HG02852 (cell line): ENCODE measurements at regions not wholly inside any gene's neighbourhood (a gene's known extent, or its start where the extent isn't known, plus 50 kb on each side); places are given as distances from the start of the nearest gene placed in this dataset.

Source experiments
- ATAC-seq: cut with Tn5 transposase; IDR thresholded peaks from one replicate; pipeline ENCODE4 v1.9.1; 2021; ENCODE audit warnings: mild to moderate bottlenecking, moderate library complexity; ENCODE audit not compliant: unreplicated experiment

DNA sequence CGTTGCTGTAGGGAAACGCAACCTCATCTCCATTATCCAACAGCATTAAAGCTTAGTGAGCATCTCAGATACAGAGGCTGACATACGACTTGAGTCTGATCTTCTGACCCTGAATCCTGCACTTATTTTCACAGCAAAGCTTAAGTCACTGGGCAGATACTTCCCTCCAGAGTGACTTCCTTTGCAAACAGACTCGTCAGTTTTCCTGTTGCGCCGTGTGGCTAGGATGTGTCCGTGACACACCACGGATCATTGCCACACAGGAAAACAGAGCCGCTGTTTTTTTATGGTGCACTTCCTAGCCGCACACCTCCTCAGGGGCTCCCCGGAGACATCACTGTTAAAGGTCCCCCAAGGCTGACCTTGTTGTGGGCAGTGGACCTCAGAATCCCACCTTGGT lies 94.9 kb upstream of the MKI67 start:
- ATAC-seq, result no peak

GRCh38 chr10:128221807-128222206 lies 95.6 kb upstream of the MKI67 start:
- no peak for ATAC-seq

DNA sequence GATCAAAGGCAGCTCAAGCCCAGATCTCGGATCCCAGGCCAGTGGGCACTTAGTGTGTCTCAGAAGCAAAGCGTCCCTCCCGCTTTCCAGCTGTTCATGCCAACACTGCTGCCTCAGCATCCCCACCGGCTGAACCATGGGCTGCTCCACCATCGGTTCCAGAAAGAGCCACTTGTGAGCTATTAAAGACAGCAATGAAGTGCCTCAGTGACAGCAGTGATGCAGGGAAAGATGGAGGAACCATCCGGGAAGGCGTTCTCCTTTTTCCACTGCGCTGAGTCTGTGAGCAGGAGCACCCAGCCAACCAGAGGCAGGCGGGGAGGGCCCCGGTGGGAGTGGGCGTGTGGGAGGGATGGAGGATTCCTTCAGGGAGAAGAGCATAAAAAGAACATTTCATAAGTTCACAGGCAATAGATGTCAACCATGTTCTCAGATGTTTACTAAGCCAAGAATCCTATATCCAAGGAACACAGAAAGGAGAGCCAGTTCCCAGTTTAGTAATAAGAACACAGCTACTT lies 96.2 kb upstream of the MKI67 start:
- ATAC-seq, result no peak

DNA sequence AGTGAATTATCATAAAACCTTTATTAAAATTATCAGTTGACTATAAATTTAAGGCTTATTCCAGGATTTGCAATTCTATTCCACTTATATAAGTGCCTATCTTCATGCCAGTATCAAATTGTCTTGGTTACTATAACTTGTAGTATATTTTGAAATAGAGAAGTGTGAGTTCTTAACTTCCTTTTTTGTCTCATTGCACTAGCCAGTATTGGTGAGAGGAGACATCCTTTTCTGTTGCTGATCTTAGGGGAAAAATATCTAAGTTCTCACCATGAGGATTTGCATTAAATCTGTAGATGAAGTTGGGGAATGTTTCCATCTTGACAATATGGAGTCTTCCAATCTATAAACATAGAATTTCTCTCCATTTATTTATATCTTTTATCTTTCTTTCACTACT lies 104.2 kb upstream of the MKI67 start:
- ATAC-seq, result no peak

DNA sequence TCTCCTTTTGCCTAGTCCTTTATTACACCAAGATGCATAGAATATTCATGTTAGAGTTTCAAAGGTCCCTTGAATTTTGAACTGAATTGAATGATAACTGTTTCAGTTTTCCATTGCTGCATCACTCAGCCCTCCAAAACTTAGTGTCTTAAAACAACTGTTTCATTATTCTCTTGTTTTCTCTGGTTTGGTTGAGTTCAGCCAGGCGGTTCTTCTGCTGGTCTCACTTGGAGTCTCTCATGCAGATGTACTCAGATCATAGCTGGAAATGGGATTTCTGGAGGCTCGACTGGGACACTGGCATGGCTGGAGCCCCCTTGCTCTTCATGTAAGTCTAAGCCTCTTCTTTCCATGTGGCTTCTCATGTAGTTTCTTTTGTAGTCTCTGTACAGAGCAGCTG lies 107.2 kb upstream of the MKI67 start:
- no peak for ATAC-seq

GRCh38 chr10:128237710-128238109 lies 111.5 kb upstream of the MKI67 start:
- no peak for ATAC-seq

GRCh38 chr10:128241023-128241422 lies 114.8 kb upstream of the MKI67 start:
- no peak for ATAC-seq

DNA sequence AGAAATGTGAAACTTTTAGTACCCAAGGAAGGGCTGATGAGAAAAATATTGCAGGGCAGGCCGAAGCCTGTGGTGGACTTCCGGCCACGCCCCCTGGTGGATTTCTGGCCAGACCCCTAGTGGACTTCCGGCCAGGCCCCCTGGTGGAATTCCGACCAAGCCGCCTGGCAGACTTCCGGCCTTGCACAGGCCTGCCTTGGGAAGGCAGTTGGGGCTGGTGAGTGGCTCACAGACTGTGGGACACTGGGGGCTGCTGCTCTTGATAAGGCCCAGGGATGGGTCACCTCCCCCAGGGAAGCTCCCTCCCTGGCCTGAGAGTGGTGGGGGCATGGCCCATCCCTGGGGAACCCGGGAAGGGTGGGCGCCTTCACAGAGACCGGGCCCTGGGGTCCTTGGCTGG lies 116.4 kb upstream of the MKI67 start:
- ATAC-seq, result no peak

DNA sequence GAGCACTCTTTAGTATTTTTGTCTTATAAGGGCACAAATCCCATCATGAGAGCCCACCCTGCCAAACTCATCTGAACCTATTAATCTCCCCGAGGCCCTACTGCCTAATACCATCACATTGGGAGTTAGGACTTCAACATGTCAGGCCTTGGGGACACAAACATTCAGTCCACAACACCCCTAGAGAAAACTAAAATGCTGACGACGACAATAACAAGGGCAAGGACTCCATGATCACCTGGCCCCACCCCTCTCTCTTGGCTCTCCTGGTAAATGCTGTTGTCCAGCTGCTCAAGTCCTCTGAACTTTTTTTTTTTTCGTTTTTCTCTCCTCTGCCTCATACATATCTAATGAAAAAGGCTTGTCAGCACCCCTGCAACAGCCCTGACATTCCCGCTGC lies 118.8 kb upstream of the MKI67 start:
- ATAC-seq, result no peak

- no peak for ATAC-seq
These were observed 121.4 kb upstream of the MKI67 start for GRCh38 chr10:128247576-128247975.

GRCh38 chr10:128254476-128254875 lies 128.3 kb upstream of the MKI67 start:
- ATAC-seq, result no peak

- no peak for ATAC-seq
These were observed 131.2 kb upstream of the MKI67 start for GRCh38 chr10:128257428-128257827.

DNA sequence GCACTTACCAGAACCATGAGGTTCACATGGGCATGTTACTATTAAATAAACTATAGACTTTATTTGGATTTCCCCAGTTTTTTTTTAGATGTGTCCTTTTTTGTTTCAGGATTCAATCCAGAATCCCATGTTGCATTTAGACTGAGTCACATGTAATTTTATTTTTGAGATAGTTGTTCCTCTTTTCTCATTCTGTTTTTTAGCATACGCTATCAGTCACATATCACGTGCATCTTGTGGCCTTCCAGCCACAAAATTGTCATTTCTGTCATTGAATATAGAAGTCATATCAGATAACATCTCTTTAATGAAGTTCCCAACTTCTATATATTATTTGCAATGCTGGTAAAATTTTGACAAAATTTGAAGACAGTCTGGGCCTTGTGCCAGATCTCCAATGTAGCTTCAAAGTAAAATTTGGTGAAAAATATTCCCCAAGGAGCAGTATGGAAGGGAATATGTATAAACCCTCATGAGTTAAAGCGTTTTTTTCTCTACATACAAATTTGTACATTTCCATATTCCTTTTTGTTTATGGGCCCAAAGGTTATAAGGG lies 132.3 kb upstream of the MKI67 start:
- ATAC-seq, result no peak

GRCh38 chr10:128263891-128264688 lies 137.9 kb upstream of the MKI67 start:
- peak; percentile 62 for ATAC-seq

DNA sequence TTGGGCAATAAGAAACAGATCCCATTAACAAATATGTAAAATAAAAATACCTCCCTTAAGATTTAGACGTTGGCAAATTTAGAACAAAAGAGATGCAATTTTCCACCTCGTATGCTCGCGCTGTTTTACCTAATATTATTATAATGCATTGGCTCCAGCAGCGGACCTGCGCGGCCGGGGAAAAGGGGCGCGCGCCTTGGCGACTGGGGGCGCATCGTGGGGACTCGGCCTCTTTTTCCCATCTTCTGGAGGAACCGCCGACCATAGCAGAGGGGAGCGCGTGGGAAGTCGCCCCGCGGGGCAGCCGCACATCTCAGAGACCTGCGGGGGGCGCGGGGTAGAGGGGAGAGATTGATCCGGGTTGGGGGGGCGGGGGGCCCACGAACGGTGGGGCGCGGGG lies 139.4 kb upstream of the MKI67 start:
- no peak for ATAC-seq

DNA sequence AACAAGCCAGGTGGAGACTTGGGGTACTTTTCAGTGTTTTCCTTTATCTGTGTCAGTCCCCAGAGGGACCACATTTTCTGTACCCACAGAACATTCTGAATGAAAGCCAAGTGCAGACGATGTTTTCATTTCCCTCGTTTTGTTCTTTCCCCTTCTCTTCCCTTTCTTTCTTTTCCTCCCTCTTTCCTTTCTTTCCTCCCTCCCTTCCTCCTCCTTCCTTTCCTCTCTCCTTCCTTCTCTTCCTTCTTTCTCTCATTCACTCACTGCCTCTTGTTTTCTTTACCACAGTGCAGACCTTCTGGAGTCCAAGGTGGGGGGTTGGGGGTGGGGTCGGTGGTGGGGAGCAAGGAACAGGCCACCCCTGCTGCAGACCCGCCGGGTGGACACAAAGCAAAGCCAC lies 141.4 kb upstream of the MKI67 start:
- ATAC-seq, result no peak

DNA sequence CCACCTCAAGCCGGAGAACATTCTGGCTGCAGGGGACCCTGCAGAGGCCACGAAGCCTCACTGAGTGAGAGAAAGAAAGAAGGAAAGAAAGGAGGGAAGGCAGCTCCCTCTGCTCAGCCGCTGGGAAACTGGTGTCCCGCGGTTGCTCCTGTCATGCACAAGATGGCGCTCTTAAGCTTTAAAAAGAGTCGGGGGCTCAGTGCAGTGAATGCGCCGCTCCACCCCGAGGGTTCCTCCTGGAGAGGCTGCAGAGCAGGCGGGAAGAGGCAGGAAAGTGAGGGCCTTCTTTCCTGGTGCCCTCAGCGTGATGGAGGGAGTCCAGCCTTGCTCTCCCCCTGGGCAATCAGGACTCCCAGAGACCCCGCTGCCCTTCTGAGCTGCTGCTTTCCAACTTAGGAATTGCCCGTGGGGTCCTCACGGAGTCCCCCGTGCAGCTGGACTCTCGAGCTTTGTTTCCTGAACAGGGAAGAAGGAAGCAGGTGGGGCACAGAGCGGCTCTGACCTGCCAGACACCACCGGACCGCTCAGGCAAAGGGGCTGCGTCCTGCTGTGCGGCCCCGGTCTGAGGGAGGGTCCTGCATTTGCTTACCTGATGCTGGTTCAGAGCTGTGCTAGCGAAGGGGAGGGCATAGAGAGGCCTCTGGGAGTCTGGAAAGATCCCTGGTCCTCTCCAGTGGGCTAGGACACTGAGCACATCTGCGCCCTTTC lies 141.9 kb upstream of the MKI67 start:
- ATAC-seq, result no peak

DNA sequence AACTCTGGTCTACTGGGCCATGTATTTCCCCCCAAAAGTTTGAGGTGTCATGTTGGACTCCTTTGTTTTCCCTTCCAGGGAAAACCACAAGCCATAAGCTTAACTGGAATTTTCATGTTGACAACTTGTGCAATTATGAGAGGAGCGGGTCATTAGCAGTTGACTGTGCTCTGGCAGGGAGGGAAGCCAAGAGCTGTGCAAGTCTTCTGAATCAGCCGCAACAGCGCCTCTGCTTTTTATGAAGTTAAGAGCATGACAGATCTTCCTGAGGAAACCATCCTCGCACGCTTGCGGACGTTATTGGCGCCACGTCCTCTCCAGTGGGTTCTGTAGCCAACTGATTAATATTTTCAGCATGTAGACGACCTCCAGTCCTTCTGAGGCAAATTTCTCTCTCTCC lies 148.7 kb upstream of the MKI67 start:
- no peak for ATAC-seq

DNA sequence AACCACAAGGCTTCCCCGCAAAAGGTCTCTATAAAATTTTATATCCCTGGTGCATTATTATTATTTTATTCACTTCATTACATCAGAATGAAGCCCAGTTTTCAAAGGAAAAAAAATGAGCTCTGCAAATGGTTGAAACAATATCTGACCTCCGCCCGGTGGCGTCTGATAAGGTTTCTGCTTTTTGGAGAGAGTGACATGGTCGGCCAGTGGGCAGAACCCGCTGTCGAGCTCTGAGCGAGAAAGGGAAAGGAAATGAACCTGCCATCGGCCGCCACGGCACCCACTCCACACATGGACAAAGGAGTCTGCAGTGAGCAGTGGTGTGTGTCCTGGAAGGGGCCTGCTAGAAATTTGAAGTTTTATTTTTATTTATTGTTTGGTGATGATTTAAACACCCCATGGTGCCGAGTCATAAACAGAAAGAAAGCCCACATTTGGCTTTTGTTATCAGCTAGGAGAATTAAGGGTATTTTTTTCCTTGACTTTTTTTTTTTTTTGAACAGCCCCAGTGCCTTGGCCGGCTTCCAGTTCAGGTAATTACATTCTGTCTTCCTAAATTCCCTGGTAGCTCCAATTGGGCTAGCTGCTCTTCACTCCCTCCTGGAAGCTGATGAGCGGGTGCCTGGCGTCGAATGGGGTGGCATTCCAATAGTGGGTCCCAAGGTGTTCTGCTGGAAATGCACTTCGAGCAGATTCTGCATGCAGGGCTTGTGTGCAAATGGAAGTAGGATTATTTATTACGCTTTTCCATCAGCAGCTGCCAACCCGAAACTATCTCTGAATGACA lies 149.4 kb upstream of the MKI67 start:
- no peak for ATAC-seq

DNA sequence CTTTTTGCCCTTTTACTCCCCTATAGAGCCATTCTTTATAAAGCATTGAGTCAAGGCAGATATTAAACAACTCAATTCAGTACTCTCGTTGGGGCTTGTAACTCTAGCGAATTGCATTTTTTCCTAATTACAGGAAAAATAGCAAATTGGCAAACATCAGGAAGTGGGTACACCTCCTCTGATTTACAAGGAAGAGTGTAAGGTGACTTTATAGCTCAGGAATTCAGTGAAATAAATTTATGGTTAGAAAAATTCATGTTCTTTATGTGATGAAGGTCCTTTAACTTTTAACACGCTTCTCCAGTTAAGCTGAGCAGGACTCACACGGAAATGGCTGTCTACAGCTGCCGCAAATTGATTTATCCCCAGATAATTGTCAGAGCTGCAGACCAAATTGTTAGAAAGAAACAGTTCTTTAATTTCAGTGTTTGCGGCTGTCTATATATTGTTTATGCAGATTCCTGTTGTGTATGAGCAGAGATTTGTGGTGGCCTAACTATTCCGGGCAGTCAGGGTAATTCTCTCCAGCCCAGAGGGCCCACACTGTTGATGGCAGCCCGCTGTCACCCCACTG lies 151.1 kb upstream of the MKI67 start:
- ATAC-seq, result no peak

DNA sequence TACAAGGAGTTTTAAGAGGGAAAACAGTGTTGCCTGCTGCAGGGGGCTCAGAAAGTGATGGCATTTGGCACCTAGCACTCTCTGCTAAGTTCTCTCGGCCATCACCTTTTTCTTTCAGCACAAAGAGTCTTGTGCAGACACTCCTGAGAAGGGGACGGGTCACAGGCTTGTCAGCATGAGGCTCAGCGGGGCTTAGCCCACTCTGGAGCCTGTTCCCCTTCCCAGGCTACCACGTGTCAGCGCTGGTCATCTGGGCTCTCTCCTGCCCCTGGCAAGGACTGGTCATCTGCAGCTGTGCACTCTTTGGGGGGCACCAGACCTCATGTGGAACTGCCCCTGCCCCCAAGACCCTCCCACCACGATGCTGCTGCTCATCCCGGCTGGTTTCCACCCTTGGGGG lies 152.1 kb upstream of the MKI67 start:
- no peak for ATAC-seq
